GM19468 (cell line): ENCODE measurements at regions not wholly inside any gene's neighbourhood (a gene's known extent, or its start where the extent isn't known, plus 50 kb on each side); places are given as distances from the start of the nearest gene placed in this dataset.
A peak's percentile ranks its signal among the peaks of the same experiment; 100 is the strongest.

ENCODE experiments used
- ATAC-seq: cut with Tn5 transposase; IDR thresholded peaks from one replicate; pipeline ENCODE4 v1.9.1; 2021; ENCODE audit warnings: mild to moderate bottlenecking, moderate library complexity, moderate number of reproducible peaks; ENCODE audit not compliant: unreplicated experiment; ENCODE audit errors: extremely low read depth

DNA sequence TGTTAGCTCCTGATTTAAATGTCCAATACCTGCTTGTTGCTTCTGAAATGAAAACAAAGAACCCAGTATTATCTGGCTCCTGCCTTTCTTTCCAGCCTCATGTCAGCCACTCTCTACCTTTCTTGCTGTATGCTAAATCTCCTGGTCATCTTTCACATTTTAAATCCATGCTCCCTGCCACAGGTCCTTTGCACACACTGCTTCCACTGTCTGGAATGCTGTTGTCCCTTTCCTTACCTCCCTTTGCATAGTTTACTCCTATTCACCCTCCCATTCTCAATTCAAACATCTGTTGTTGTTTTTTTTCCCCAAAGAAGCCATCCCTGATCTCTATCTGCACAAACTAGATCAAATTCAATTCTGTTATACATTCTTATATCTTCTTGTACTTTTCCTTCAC lies 97.0 kb upstream of the NR4A3 start:
- ATAC-seq, result no peak

DNA sequence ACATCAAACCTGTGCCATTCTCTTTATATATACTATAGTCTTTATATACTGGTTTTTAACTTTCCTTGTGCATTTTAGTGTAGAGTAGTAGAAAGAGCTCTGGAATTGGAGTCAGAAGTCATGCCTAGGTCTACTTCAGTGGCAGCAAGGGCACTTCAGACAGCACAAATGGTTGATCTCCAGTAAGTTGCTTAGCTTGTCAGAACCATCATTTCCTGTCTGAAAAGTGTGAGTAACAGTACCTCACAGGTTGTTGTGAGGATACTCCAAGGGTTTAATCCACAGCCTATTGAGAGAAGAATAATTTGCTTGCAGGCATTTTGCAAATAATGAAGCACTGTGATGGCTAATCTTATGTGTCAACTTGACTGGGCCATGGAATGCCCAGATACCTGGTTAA lies 95.8 kb upstream of the NR4A3 start:
- ATAC-seq, result no peak

DNA sequence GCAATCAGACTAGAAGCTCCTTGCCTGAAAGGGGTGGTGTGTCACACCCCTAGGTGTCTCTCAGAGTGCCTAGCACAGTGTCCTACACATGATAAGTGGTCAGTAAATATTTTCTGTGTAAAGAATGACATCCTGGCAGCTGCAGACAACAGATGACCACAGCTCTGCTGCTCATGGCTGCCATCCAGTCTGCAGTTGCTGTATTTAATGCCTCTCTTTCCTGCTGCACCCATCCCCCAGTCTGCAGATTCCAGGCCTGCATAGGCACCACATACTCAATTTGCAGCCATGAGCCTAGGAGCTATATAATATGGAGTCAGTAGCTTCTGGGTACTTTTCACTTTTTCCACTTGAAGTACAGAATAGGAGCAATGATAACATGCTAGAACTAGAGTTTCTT lies 94.9 kb upstream of the NR4A3 start:
- ATAC-seq, result no peak

DNA sequence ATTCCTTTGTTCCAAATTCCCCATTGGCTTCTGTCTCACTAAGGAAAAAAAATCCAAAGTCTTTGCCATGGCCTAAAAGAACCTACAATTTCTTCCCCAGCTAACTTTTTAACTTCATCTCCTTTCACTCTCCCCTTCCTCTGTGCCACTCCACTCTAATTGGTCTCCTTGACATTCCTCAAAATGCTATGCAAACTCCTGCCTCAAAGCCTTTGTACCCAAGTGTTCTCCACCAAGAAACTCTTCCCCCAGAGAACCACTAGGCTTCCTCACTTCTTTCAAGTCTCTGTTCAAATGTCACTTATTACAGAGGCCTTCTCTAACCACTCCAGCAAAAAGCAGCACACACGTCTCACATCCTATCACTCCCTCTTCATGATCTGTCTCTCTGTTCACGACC lies 91.6 kb upstream of the NR4A3 start:
- no peak for ATAC-seq

DNA sequence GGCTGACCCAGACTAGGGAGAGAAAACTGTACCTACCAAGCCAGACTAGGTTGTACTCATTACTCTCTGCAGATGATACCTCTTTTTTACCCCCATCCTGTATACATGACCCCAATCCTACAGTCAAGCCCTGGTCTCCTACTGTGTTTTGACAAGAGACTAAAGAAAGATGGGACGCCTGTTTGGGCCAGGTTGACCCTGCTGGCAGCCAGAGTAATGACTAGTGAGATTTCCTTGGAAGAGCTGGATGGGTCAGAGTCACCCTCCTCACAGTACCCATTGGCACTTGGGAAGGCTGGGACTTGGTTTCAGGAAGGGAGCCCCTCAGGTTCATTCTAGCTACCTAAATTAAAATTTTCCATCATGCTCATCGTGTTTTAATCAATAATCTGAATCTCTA lies 89.7 kb upstream of the NR4A3 start:
- no peak for ATAC-seq

DNA sequence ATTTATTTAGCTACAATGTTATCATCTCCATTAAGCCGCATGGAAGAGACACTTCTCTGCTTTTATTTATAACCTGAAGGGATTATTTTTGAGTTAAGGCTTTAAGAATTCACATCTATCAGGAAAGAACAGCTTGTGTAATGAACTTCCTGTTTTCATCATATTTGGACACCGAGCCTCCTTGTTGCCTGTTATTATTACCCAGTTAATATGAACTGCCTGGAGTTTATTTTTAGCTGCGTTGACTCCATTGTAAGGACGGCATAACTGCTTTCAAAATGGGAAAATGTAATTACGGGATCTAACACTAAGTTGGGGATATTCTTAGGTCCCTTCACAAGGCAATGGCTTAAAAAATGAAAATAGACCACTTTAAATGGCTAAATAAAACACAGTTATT lies 89.0 kb upstream of the NR4A3 start:
- ATAC-seq, result no peak

DNA sequence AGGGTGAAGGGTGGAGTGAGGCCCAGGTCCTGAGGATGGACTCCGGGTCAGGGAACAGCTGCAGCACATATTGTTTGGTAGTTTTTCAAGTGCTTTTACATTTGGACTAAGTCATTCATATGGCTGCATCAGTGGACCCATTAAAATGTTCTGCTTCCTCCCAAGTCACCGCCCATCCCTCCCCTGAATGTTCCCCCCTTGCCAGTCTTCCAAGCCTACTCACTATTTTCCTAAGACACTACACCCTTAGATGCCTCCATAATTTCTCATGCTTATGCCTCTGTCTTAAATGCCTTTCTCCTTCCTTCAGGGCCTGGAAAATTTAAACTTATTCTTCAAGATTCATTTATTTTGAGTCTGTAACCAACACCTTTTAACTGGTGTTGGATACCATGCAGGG lies 86.6 kb upstream of the NR4A3 start:
- no peak for ATAC-seq

DNA sequence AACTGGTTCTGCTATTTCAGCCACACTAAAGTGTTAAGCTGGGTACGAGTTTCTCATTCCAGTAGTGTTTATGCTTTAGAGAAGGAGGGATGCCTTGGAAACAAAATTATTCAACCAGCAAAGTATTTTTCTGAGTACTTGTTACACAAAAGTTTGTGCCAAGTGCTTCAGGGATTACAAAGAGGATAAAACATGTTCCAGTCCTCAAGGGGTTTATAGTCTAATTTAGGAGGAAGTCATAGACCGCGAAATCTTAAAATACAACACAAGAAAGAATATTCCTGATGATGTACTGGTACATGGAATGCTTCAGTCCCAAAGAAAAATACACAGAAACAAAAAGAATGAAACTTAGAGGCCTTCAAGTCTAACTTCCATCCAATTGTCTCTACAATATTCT lies 85.4 kb upstream of the NR4A3 start:
- ATAC-seq, result no peak

DNA sequence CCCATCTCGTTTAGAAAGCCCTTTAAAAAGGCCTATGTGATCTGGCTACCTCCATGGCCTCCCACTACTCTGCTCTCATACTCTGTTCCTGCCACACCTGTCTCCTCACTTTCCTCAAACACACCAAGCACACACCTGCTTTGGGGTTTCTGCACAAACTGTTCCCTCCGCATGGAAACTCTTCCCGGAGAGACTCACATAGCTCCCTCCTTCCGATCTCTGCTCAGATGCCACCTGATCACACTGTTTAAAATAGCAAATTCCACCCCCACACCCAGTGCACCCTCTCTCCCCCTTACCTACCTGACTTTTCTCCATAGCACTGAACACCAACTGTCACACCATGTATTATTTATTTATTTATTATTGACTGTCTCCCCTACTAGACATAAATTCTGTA lies 84.0 kb upstream of the NR4A3 start:
- ATAC-seq, result no peak

DNA sequence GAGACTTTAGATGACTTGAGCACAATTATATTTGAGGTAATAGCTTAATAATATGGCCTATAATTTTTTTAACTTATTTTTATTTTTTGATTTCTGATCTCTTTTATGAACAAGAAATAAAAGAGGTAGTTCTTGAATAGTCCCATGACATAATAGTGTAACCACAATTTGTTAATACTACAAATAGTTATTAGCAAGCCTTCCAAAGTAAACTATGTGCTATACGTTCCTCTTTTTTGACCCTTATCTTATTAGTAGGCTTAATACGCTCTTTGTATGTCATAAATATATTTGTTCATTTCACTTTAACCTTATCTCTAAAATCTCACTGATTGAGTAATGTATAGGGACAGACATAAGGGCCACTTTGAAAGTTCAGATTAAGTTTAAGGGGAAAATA lies 78.7 kb upstream of the NR4A3 start:
- no peak for ATAC-seq

DNA sequence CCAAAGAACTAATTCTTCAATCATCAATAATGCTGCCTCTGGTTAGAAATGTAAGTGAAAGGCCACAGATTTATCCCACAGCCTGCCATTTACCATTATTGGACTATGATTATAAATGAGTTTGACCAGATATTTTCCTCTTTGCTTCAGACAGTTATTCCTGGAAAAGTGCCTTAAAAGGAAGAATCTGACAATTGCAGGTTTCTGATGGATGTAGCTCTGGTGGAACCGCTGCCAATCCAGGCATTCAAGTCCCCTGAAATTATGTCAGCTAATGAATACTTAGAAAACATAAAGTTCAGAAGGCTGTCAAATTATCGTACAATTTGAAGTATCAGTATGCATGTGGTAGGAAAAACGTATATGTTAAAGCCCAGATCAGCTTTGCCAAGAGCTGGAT lies 78.2 kb upstream of the NR4A3 start:
- no peak for ATAC-seq

DNA sequence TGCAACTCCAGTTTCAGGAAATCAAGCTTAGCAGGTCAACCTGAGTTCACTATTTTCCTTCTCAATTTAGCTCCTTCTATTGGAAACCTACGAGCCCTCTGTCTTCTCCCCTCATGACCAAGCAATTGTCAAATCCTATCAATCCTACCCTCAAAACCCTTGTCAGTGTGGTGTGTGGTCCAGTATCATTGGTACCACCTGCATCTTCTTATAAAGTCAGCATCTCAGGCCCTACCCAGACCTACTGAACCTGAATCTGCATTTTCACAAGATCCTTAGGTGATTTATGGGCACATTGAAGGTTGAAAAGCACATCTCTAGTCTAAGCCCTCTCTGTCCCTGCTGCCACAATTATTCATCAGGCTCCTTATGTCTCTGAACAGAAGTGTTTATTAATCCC lies 77.6 kb upstream of the NR4A3 start:
- no peak for ATAC-seq

DNA sequence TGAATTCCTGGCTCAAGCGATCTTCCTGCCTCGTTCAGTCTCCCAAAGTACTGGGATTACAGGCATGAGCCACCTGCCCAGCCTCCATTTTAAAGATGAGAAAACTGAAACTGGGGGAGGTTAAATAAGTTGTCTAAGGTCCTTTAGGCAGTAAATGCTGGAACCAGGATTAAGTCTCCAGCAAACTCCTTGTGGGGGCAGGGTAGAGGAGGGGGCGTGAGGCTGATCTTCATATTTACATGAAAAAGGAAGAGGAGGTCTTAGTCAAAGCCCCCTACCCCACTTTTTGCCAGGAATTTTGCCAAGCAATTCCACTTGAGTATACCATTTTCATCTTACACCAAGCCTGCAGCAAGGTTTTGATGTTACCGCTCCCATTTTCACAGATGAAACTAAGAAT lies 76.6 kb upstream of the NR4A3 start:
- ATAC-seq, result no peak

DNA sequence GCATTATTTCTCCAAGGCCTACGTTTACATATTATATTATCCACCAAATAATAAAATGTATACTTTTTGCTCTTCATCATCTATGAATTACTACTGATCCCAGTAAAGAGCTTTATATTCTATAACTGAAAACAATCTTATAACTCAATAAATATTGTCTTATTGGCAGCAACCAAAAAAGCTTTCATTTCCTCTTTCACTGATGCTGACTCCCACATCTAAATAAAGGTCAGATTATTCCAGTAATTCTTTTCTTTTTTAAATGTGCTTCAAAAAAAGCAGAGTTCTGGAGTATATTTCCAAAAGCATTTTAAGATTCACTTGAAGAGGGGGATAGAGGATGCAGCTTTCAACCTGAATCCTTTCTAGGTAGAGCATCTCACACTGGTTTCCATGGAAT lies 75.3 kb upstream of the NR4A3 start:
- no peak for ATAC-seq

DNA sequence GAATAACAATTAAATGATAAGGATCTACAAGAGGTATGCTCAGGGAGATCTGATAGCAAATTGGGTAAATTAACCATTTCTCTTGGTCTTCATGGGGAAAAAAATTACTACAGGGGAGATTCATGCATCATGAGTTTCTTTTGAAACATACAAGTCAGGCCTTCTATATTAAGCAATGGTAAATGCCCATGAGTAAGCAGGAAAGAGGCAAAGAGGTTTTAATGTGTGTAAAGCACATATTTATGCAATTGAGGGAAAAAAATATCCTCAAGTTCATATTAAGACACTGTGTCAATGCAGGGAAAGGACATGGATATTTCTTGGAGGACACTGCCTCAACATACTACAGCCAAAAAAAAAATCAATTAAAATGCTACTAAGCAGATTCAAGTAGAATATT lies 73.4 kb upstream of the NR4A3 start:
- no peak for ATAC-seq

DNA sequence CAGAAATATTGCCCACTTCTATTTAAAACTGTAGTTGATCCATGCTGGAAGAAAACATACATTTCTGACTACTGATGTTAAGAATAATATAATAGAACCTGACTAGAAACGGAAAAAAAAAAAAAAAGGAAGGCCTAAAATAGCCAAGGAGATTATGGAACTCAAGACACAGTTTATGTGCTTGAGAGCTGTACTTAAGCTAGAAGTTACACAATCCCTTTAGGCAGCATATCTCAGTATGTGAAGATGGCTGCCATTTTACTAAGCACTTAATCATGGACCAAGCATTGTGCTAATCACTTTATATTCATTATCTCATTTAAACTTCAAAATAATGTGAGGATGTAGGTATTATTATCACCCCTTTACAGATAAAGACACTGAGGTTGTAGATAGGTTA lies 73.0 kb upstream of the NR4A3 start:
- ATAC-seq, result no peak

DNA sequence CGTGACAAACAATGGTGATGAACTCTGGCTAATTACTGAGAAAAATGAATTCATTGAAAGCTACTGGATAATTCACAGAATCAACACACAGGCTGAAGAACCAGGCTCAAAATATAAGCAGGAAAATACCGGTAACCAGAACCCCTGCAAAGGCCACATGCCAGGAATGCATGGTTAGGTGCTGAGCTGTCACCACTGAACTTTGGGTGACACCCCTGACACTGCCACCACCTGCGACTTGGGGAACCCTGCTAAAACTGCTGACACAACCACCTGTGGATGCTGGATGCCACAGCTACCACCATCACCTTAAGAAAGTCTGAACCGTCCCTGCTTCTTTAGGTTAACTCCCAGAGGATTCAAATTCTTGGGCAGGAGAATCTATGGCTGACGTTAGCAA lies 72.0 kb upstream of the NR4A3 start:
- ATAC-seq, result no peak

DNA sequence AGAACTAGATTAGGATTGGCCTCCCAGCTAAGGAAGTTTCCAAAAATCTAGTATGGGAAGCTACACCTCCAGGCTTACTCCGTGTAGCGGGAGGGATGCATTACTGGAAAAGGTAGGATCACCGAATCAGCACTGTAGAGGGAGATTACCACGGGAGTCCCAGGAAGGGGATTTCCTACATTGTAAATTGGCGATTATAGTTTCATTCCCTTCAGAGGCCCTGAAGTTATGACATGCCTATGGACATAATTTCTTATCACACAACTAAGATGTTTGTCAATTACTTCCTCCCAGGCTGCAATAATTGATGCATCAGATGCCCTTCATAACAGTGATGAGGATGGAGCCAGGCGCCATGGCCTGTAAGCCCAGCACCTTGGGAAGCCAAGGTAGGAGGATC lies 71.2 kb upstream of the NR4A3 start:
- ATAC-seq, result no peak

DNA sequence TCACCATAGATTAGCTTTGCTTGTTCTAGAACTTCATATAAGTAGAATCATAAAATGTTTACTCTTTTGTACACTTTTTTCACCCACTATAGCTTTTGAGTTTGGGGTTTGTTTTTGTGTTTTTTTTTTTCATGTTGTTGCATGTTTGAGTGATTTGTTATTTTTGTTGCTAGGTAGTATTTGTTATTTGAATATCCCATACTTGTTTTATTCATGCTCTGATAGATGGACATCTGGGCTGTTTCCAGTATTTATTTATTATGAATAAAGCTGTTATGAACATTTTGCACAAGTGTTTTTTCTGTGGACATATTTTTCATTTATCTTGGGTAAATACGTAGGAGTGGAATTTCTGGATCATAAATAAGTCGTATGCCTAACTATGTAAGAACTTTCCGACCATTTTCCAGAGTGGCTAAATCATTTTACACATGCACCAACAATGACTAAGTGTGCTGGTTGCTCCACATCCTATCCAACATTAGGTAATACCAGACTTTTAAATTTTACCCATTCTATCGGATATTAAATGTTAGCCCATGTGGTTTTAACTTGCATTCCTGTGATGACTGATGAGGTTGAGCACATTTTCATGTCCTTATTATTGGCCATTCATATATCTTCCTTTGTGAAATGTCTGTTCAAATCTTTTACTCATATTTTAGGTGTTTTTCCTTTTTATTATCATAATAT lies 69.1 kb upstream of the NR4A3 start:
- no peak for ATAC-seq

DNA sequence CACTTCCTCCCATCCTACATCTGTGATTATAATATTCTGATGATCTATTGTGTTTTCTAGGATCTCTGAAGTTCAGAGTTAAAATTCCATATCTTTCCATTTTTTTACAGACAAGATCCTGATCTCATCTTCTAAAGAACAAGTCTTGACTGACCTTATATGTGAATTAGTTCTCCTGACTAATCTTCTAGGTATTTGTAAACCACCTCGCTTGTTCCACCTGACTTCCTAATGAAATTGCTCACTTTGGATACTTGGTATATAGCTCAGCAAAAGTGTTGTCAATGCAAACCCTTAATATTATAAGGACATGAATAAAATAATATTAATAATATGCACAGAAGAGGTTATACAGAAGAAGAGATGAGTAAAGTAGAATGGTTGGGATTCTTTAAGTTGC lies 68.2 kb upstream of the NR4A3 start:
- no peak for ATAC-seq

DNA sequence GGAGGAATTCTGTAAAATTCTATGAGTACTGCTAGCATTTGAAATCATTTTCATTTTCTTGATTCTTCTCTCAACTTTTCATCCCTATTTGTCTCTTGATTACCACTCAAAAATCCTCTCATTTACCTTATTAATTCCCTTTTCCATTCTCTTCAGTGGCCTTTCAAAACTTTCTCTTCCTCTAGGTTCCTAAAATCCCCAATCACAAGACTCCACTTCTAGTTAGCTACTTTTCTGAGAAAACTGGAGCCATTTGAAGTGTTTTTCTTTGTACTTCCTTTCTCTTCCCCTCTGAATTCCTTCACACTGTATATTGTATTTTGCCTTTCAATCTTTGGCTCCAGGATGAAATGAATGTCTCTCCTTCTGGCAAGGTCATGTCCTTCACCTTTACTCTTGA lies 61.3 kb upstream of the NR4A3 start:
- ATAC-seq, result no peak

DNA sequence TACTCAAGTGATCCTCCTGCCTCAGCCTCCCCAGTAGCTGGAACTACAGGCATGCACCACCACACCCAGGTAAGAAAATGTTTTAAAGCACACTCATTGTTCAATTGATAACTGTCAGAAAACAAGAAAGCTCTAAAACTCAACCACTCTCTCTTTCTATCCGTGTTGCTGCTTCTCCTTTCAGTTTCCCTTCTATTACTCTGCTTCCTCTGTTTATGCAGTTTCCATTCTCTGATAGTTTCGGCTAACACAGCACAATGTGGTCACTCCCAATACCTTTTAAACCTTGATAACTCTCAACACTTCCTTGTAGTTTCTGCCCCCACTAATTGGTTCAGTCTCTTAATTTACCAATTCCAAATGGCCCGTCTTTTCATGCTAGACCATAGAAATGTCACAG lies 59.2 kb upstream of the NR4A3 start:
- ATAC-seq, result peak; percentile 92
